Smooth muscle cell (in vitro differentiated cells): ENCODE measurements at regions not wholly inside any gene's neighbourhood (a gene's known extent, or its start where the extent isn't known, plus 50 kb on each side); places are given as distances from the start of the nearest gene placed in this dataset.

Source experiments
- DNase-seq: peaks from one replicate; lab custom pipeline; 2025; ENCODE audit not compliant: unreplicated experiment; lab: John Stamatoyannopoulos, UW
- H2AFZ ChIP-seq: fragments of 200-600 bp; sonication (generic); 2 replicates; pipeline ENCODE4 v1.6.0; 2016; ENCODE audit warnings: antibody characterized with exemption, low read depth, mild to moderate bottlenecking
- H3F3A ChIP-seq: fragments of 200-600 bp; sonication (generic); 2 replicates; pipeline ENCODE4 v1.6.0; 2017; ENCODE audit warnings: antibody characterized with exemption, low read depth
- H3K27ac ChIP-seq: fragments of 200-600 bp; sonication (generic); 2 replicates; pipeline ENCODE4 v1.5.1; 2016; ENCODE audit warnings: low read depth, mild to moderate bottlenecking
- H3K27me3 ChIP-seq: fragments of 200-600 bp; sonication (generic); 2 replicates; pipeline ENCODE4 v1.6.1; 2016; ENCODE audit warnings: low read depth, mild to moderate bottlenecking
- H3K36me3 ChIP-seq: fragments of 200-600 bp; sonication (generic); 2 replicates; pipeline ENCODE4 v1.5.1; 2016; ENCODE audit warnings: low read depth
- H3K4me1 ChIP-seq: fragments of 200-600 bp; sonication (generic); 2 replicates; pipeline ENCODE4 v1.5.1; 2016; ENCODE audit warnings: low read depth
- H3K4me2 ChIP-seq: fragments of 200-600 bp; sonication (generic); 2 replicates; pipeline ENCODE4 v1.6.0; 2016; ENCODE audit warnings: mild to moderate bottlenecking
- H3K4me3 ChIP-seq: fragments of 200-600 bp; sonication (generic); 2 replicates; pipeline ENCODE4 v1.5.1; 2016; ENCODE audit warnings: mild to moderate bottlenecking
- H3K79me2 ChIP-seq: fragments of 200-600 bp; sonication (generic); 2 replicates; pipeline ENCODE4 v1.6.0; 2016; ENCODE audit warnings: low read depth, mild to moderate bottlenecking
- H3K9ac ChIP-seq: fragments of 200-600 bp; sonication (generic); 2 replicates; pipeline ENCODE4 v1.6.0; 2016; ENCODE audit warnings: low read depth
- H3K9me3 ChIP-seq: fragments of 200-600 bp; sonication (generic); replicated peaks from 2 replicates; pipeline ENCODE4 v1.5.1; 2016; ENCODE audit warnings: low read depth
- H4K20me1 ChIP-seq: fragments of 200-600 bp; sonication (generic); 2 replicates; pipeline ENCODE4 v1.6.0; 2016; ENCODE audit warnings: low read depth
- CTCF ChIP-seq: fragments of 200-600 bp; sonication (generic); IDR thresholded peaks from 2 replicates; pipeline ENCODE4 v1.5.1; 2017; ENCODE audit warnings: borderline replicate concordance, mild to moderate bottlenecking, antibody characterized with exemption; ENCODE audit not compliant: insufficient read depth, poor library complexity, severe bottlenecking
- WGBS: methylation state at CpG from one replicate; pipeline ENCODE4 v1.1.7; 2016; ENCODE audit warnings: low lambda C conversion rate; 5-methylcytosine and 5-hydroxymethylcytosine counted together

- peaks cover 3% of the 10 kb centered on the region for H3K79me2 ChIP-seq
- no peak for TF ChIP-seq CTCF
- no peak overlapping the region for H3K4me3 ChIP-seq
- H3K9ac ChIP-seq: no peak overlapping the region
- H3K27ac ChIP-seq: peak overlapping the region; percentile 70
- no peak overlapping the region for H2AFZ ChIP-seq
- 90% methylated on average over 8 of the region's 8 CpGs for WGBS
- H3K9me3 ChIP-seq: no peaks in the 10 kb centered on the region
- H3F3A ChIP-seq: peaks cover 14% of the 10 kb centered on the region
- no peaks in the 10 kb centered on the region for H3K36me3 ChIP-seq
- no peak overlapping the region for H3K4me2 ChIP-seq
- no peaks in the 10 kb centered on the region for H3K27me3 ChIP-seq
- peaks cover 9% of the 10 kb centered on the region for H3K4me1 ChIP-seq
- H4K20me1 ChIP-seq: no peaks in the 10 kb centered on the region
- no peak for DNase-seq
Measured at GRCh38 chr5:34521628-34522290, 134.4 kb upstream of the RAI14 start.

GRCh38 chr5:34522599-34523386, 133.3 kb upstream of the RAI14 start:
- H3F3A ChIP-seq: peaks cover 11% of the 10 kb centered on the region
- peaks cover 9% of the 10 kb centered on the region for H3K4me1 ChIP-seq
- no peaks in the 10 kb centered on the region for H3K27me3 ChIP-seq
- TF ChIP-seq CTCF: peak; percentile 72
- no peak overlapping the region for H3K9ac ChIP-seq
- peak overlapping the region; percentile 75 for H3K27ac ChIP-seq
- no peaks in the 10 kb centered on the region for H4K20me1 ChIP-seq
- H3K79me2 ChIP-seq: peaks cover 3% of the 10 kb centered on the region
- 33% methylated on average over 11 of the region's 11 CpGs for WGBS
- no peaks in the 10 kb centered on the region for H3K9me3 ChIP-seq
- no peak for DNase-seq
- no peaks in the 10 kb centered on the region for H3K36me3 ChIP-seq
- H2AFZ ChIP-seq: no peak overlapping the region
- H3K4me2 ChIP-seq: peak overlapping the region; percentile 12
- no peak overlapping the region for H3K4me3 ChIP-seq

- Histone ChIP-seq H3K27ac (peak overlapping the region; percentile 75), H3K9me3 (no peaks in the 10 kb centered on the region), H3K27me3 (no peaks in the 10 kb centered on the region), H3F3A (peaks cover 11% of the 10 kb centered on the region), H3K4me3 (no peak overlapping the region), H3K9ac (peak overlapping the region; percentile 3), H3K79me2 (peaks cover 3% of the 10 kb centered on the region), H4K20me1 (no peaks in the 10 kb centered on the region), H3K4me1 (peaks cover 9% of the 10 kb centered on the region), H3K4me2 (peak overlapping the region; percentile 33), H2AFZ (peak overlapping the region; percentile 36), H3K36me3 (no peaks in the 10 kb centered on the region)
- no peak for DNase-seq
- no peak for TF ChIP-seq CTCF
- WGBS: 0% methylated on average over 1 of the region's 1 CpG
Measured at GRCh38 chr5:34523387-34523726, 132.8 kb upstream of the RAI14 start.
